ENCODE measurements at regions not wholly inside any gene's neighbourhood (a gene's known extent, or its start where the extent isn't known, plus 50 kb on each side); places are given as distances from the start of the nearest gene placed in this dataset.

DNA sequence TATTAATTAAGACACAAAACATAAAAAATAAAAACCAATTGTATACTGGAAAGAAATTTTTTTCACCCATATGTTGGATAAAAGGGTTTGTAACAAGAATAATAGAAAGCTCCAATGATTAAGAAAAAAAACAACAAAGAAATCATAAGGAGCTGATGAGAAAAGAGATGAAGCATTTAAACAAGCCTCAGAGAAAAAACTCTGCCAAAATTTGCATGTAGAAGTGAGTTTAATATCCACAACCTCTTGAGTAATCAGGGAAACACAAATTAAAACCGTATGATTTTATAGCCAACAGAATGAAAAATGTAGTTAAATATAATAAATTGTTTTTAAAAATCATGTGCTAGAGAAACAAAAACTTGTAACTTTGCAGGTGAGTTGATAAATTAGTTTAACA, 192.9 kb downstream of the BCHE start:
- TF ChIP-seq, protein P1, sequence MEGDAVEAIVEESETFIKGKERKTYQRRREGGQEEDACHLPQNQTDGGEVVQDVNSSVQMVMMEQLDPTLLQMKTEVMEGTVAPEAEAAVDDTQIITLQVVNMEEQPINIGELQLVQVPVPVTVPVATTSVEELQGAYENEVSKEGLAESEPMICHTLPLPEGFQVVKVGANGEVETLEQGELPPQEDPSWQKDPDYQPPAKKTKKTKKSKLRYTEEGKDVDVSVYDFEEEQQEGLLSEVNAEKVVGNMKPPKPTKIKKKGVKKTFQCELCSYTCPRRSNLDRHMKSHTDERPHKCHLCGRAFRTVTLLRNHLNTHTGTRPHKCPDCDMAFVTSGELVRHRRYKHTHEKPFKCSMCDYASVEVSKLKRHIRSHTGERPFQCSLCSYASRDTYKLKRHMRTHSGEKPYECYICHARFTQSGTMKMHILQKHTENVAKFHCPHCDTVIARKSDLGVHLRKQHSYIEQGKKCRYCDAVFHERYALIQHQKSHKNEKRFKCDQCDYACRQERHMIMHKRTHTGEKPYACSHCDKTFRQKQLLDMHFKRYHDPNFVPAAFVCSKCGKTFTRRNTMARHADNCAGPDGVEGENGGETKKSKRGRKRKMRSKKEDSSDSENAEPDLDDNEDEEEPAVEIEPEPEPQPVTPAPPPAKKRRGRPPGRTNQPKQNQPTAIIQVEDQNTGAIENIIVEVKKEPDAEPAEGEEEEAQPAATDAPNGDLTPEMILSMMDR (IDR thresholded peaks at IDR 0.05): no peak
- no peak for TF ChIP-seq POLR2A (IDR thresholded peaks at IDR 0.05)
